GM19397 (cell line): ENCODE measurements at regions not wholly inside any gene's neighbourhood (a gene's known extent, or its start where the extent isn't known, plus 50 kb on each side); places are given as distances from the start of the nearest gene placed in this dataset.

Source experiments
- ATAC-seq: cut with Tn5 transposase; IDR thresholded peaks from one replicate; pipeline ENCODE4 v1.9.1; 2021; ENCODE audit warnings: mild to moderate bottlenecking, moderate library complexity; ENCODE audit not compliant: unreplicated experiment

GRCh38 chr2:183606718-183607085 lies 482.5 kb downstream of the NUP35 start:
- ATAC-seq: no peak

- ATAC-seq: no peak
Observed at GRCh38 chr2:183607995-183608394, 483.8 kb downstream of the NUP35 start.

- ATAC-seq: no peak
Observed at GRCh38 chr2:183608747-183609146, 484.5 kb downstream of the NUP35 start.

GRCh38 chr2:183610724-183611123 lies 486.5 kb downstream of the NUP35 start:
- ATAC-seq: no peak

- no peak for ATAC-seq
Observed at GRCh38 chr2:183614799-183615435, 490.7 kb downstream of the NUP35 start.

GRCh38 chr2:183623227-183623626 lies 499.0 kb downstream of the NUP35 start:
- no peak for ATAC-seq

GRCh38 chr2:183630964-183631363 lies 506.7 kb downstream of the NUP35 start:
- ATAC-seq: no peak

- no peak for ATAC-seq
Observed at GRCh38 chr2:183656121-183656520, 531.9 kb downstream of the NUP35 start.

- no peak for ATAC-seq
Observed at GRCh38 chr2:183665425-183665824, 541.2 kb downstream of the NUP35 start.

GRCh38 chr2:183666031-183666430 lies 541.8 kb downstream of the NUP35 start:
- no peak for ATAC-seq

- no peak for ATAC-seq
Observed at GRCh38 chr2:183671233-183671632, 547.0 kb downstream of the NUP35 start.

GRCh38 chr2:183678908-183679307 lies 554.7 kb downstream of the NUP35 start:
- no peak for ATAC-seq

- no peak for ATAC-seq
Observed at GRCh38 chr2:183680573-183680972, 556.3 kb downstream of the NUP35 start.

- ATAC-seq: no peak
Observed at GRCh38 chr2:183684686-183685085, 560.4 kb downstream of the NUP35 start.

- no peak for ATAC-seq
Observed at GRCh38 chr2:183696028-183696427, 571.8 kb downstream of the NUP35 start.

GRCh38 chr2:183709829-183710228 lies 585.6 kb downstream of the NUP35 start:
- no peak for ATAC-seq

GRCh38 chr2:183718246-183718645 lies 594.0 kb downstream of the NUP35 start:
- no peak for ATAC-seq

GRCh38 chr2:183723278-183723677 lies 599.0 kb downstream of the NUP35 start:
- ATAC-seq: no peak

GRCh38 chr2:183729380-183729779 lies 605.1 kb downstream of the NUP35 start:
- ATAC-seq: no peak

- ATAC-seq: no peak
Observed at GRCh38 chr2:183740241-183740640, 616.0 kb downstream of the NUP35 start.

GRCh38 chr2:183752571-183752970 lies 628.3 kb downstream of the NUP35 start:
- no peak for ATAC-seq

GRCh38 chr2:183759033-183759432 lies 634.8 kb downstream of the NUP35 start:
- no peak for ATAC-seq

- no peak for ATAC-seq
Observed at GRCh38 chr2:183773775-183774174, 649.5 kb downstream of the NUP35 start.
